ENCODE measurements at regions not wholly inside any gene's neighbourhood (a gene's known extent, or its start where the extent isn't known, plus 50 kb on each side); places are given as distances from the start of the nearest gene placed in this dataset.

DNA sequence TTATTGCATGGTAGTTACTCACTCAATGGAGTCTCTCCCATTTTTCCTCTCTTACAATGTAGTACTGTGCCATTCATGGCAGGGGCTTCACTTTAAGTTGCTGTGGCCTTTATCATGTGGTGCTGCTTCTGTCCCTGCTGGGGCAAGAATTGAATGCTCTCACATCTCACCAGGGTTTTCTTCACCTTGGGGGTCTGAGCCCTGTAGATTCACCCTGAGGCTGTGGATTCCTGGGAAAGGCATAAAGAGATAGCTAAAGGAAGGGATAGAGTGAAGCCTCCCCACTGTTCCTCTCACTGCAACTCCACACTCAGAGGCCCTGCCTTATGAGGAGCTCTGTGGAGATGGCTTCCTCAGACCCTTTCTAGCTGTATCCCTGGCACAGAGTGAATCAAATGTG is 178.5 kb upstream of the GOT2 start:
- TF ChIP-seq, protein P1, sequence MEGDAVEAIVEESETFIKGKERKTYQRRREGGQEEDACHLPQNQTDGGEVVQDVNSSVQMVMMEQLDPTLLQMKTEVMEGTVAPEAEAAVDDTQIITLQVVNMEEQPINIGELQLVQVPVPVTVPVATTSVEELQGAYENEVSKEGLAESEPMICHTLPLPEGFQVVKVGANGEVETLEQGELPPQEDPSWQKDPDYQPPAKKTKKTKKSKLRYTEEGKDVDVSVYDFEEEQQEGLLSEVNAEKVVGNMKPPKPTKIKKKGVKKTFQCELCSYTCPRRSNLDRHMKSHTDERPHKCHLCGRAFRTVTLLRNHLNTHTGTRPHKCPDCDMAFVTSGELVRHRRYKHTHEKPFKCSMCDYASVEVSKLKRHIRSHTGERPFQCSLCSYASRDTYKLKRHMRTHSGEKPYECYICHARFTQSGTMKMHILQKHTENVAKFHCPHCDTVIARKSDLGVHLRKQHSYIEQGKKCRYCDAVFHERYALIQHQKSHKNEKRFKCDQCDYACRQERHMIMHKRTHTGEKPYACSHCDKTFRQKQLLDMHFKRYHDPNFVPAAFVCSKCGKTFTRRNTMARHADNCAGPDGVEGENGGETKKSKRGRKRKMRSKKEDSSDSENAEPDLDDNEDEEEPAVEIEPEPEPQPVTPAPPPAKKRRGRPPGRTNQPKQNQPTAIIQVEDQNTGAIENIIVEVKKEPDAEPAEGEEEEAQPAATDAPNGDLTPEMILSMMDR (IDR thresholded peaks at IDR 0.05 in 8 of 11, conservative IDR thresholded peaks at IDR 0.05 in 3 of 11), result no peak
- TF ChIP-seq POLR2A (IDR thresholded peaks at IDR 0.05), result no peak
- no peak for TF ChIP-seq POLR2AphosphoS5 (IDR thresholded peaks at IDR 0.05)
